SU-DHL-6 (cell line): ENCODE measurements at regions not wholly inside any gene's neighbourhood (a gene's known extent, or its start where the extent isn't known, plus 50 kb on each side); places are given as distances from the start of the nearest gene placed in this dataset.
"Not testable (repeated sequence)": the region's sequence is repeated elsewhere in the genome, so short reads cannot be mapped to it uniquely, and the experiment has no call there.

Experiments used
- CTCF ChIP-seq: fragments of 200-600 bp; sonication (generic); IDR thresholded peaks from one replicate; pipeline ENCODE4 v1.5.1; 2017; ENCODE audit warnings: antibody characterized with exemption, mild to moderate bottlenecking, low read length, moderate library complexity; ENCODE audit not compliant: insufficient read depth, poor library complexity, severe bottlenecking
- EZH2phosphoT487 ChIP-seq: fragments of 200-600 bp; sonication (generic), shearing (Covaris generic); conservative IDR thresholded peaks from 2 replicates; pipeline ENCODE4 v1.6.1; 2018; ENCODE audit warnings: mild to moderate bottlenecking, antibody characterized with exemption, low read length, moderate library complexity, mixed read lengths

GRCh38 chr3:195979877-195980276 lies 71.5 kb upstream of the TNK2 start:
- not testable (repeated sequence) for TF ChIP-seq CTCF, EZH2phosphoT487
